ENCODE measurements at regions not wholly inside any gene's neighbourhood (a gene's known extent, or its start where the extent isn't known, plus 50 kb on each side); places are given as distances from the start of the nearest gene placed in this dataset.

GRCh38 chr10:110358278-110358677 is 53.6 kb upstream of the SMNDC1 start:
- H3K36me3 ChIP-seq (ENCODE audit: insufficient read depth), result no peaks in the 10 kb centered on the region
- TF ChIP-seq ZNF114 (CRISPR knock-in tag; IDR thresholded peaks at IDR 0.05), result no peak
- TF ChIP-seq NANOG (IDR thresholded peaks at IDR 0.05; ENCODE audit: borderline replicate concordance), result no peak
- TF ChIP-seq POLR2AphosphoS5 (IDR thresholded peaks at IDR 0.05; ENCODE audit: low read depth), result no peak
- TF ChIP-seq ZNF331 (CRISPR knock-in tag; IDR thresholded peaks at IDR 0.05; ENCODE audit: low read depth), result no peak
- TF ChIP-seq JUNB (IDR thresholded peaks at IDR 0.05; ENCODE audit: unreplicated experiment), result no peak
- TF ChIP-seq CTCF (conservative IDR thresholded peaks at IDR 0.05; ENCODE audit: low read depth in 2 of 2), result no peak
- no peak for TF ChIP-seq ETS1 (IDR thresholded peaks at IDR 0.05)
- TF ChIP-seq CREB1 (CRISPR knock-in tag; IDR thresholded peaks at IDR 0.05; ENCODE audit: low read depth), result no peak
- TF ChIP-seq STAT1 (IDR thresholded peaks at IDR 0.05; ENCODE audit: unreplicated experiment), result no peak
- TF ChIP-seq, protein P1, sequence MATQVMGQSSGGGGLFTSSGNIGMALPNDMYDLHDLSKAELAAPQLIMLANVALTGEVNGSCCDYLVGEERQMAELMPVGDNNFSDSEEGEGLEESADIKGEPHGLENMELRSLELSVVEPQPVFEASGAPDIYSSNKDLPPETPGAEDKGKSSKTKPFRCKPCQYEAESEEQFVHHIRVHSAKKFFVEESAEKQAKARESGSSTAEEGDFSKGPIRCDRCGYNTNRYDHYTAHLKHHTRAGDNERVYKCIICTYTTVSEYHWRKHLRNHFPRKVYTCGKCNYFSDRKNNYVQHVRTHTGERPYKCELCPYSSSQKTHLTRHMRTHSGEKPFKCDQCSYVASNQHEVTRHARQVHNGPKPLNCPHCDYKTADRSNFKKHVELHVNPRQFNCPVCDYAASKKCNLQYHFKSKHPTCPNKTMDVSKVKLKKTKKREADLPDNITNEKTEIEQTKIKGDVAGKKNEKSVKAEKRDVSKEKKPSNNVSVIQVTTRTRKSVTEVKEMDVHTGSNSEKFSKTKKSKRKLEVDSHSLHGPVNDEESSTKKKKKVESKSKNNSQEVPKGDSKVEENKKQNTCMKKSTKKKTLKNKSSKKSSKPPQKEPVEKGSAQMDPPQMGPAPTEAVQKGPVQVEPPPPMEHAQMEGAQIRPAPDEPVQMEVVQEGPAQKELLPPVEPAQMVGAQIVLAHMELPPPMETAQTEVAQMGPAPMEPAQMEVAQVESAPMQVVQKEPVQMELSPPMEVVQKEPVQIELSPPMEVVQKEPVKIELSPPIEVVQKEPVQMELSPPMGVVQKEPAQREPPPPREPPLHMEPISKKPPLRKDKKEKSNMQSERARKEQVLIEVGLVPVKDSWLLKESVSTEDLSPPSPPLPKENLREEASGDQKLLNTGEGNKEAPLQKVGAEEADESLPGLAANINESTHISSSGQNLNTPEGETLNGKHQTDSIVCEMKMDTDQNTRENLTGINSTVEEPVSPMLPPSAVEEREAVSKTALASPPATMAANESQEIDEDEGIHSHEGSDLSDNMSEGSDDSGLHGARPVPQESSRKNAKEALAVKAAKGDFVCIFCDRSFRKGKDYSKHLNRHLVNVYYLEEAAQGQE (IDR thresholded peaks at IDR 0.05; ENCODE audit: unreplicated experiment), result no peak
- TF ChIP-seq EZH2 (IDR thresholded peaks at IDR 0.05; ENCODE audit: low read depth, unreplicated experiment), result no peak
- no peak for TF ChIP-seq EZH2phosphoT487 (IDR thresholded peaks at IDR 0.05; ENCODE audit: unreplicated experiment)
- TF ChIP-seq, protein P2, sequence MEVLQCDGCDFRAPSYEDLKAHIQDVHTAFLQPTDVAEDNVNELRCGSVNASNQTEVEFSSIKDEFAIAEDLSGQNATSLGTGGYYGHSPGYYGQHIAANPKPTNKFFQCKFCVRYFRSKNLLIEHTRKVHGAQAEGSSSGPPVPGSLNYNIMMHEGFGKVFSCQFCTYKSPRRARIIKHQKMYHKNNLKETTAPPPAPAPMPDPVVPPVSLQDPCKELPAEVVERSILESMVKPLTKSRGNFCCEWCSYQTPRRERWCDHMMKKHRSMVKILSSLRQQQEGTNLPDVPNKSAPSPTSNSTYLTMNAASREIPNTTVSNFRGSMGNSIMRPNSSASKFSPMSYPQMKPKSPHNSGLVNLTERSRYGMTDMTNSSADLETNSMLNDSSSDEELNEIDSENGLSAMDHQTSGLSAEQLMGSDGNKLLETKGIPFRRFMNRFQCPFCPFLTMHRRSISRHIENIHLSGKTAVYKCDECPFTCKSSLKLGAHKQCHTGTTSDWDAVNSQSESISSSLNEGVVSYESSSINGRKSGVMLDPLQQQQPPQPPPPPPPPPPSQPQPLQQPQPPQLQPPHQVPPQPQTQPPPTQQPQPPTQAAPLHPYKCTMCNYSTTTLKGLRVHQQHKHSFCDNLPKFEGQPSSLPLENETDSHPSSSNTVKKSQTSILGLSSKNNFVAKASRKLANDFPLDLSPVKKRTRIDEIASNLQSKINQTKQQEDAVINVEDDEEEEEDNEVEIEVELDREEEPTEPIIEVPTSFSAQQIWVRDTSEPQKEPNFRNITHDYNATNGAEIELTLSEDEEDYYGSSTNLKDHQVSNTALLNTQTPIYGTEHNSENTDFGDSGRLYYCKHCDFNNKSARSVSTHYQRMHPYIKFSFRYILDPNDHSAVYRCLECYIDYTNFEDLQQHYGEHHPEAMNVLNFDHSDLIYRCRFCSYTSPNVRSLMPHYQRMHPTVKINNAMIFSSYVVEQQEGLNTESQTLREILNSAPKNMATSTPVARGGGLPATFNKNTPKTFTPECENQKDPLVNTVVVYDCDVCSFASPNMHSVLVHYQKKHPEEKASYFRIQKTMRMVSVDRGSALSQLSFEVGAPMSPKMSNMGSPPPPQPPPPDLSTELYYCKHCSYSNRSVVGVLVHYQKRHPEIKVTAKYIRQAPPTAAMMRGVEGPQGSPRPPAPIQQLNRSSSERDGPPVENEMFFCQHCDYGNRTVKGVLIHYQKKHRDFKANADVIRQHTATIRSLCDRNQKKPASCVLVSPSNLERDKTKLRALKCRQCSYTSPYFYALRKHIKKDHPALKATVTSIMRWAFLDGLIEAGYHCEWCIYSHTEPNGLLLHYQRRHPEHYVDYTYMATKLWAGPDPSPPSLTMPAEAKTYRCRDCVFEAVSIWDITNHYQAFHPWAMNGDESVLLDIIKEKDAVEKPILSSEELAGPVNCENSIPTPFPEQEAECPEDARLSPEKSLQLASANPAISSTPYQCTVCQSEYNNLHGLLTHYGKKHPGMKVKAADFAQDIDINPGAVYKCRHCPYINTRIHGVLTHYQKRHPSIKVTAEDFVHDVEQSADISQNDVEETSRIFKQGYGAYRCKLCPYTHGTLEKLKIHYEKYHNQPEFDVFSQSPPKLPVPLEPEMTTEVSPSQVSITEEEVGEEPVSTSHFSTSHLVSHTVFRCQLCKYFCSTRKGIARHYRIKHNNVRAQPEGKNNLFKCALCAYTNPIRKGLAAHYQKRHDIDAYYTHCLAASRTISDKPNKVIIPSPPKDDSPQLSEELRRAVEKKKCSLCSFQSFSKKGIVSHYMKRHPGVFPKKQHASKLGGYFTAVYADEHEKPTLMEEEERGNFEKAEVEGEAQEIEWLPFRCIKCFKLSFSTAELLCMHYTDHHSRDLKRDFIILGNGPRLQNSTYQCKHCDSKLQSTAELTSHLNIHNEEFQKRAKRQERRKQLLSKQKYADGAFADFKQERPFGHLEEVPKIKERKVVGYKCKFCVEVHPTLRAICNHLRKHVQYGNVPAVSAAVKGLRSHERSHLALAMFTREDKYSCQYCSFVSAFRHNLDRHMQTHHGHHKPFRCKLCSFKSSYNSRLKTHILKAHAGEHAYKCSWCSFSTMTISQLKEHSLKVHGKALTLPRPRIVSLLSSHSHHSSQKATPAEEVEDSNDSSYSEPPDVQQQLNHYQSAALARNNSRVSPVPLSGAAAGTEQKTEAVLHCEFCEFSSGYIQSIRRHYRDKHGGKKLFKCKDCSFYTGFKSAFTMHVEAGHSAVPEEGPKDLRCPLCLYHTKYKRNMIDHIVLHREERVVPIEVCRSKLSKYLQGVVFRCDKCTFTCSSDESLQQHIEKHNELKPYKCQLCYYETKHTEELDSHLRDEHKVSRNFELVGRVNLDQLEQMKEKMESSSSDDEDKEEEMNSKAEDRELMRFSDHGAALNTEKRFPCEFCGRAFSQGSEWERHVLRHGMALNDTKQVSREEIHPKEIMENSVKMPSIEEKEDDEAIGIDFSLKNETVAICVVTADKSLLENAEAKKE (CRISPR knock-in tag; IDR thresholded peaks at IDR 0.05), result no peak
- peaks cover 49% of the 10 kb centered on the region for H3K4me1 Mint-ChIP-seq
- H3K9me2 ChIP-seq (ENCODE audit: insufficient read depth), result no peaks in the 10 kb centered on the region
- H3K4me3 ChIP-seq, result no peak overlapping the region
- H2AFZ ChIP-seq, result no peak overlapping the region
- peaks cover 14% of the 10 kb centered on the region for H3K4me1 ChIP-seq (ENCODE audit: insufficient read depth)
- DNase-seq (ENCODE audit: low spot score), result no peak
- no peak for ATAC-seq
- no peaks in the 10 kb centered on the region for H3K27me3 ChIP-seq (ENCODE audit: insufficient read depth)
- H3K27me3 Mint-ChIP-seq (ENCODE audit: insufficient read depth, low read depth, poor library complexity), result peaks cover 11% of the 10 kb centered on the region
- H4K20me1 ChIP-seq (replicated peaks; ENCODE audit: insufficient read depth), result no peaks in the 10 kb centered on the region
- no peaks in the 10 kb centered on the region; the same call in 2 of the 3 replicates for H3K36me3 Mint-ChIP-seq (ENCODE audit: low read depth)
- no peak overlapping the region; the same call in 2 of the 3 replicates for H3K4me3 Mint-ChIP-seq
- 0 out of 2 replicates have a peak overlapping the region, but pooled peaks have one; percentile 32 for H3K4me2 ChIP-seq
- H3K9me3 Mint-ChIP-seq, result no peaks in the 10 kb centered on the region
- no peak overlapping the region for H3K27ac ChIP-seq (ENCODE audit: low read depth)
- no peaks in the 10 kb centered on the region for H3K79me2 ChIP-seq (replicated peaks; ENCODE audit: insufficient read depth)
- H3K27ac Mint-ChIP-seq, result no peak overlapping the region
- H3F3A ChIP-seq (replicated peaks; ENCODE audit: low read depth), result no peaks in the 10 kb centered on the region

All from GM23338 (cell line).